ENCODE measurements at regions not wholly inside any gene's neighbourhood (a gene's known extent, or its start where the extent isn't known, plus 50 kb on each side); places are given as distances from the start of the nearest gene placed in this dataset.

- TF ChIP-seq, protein P1, sequence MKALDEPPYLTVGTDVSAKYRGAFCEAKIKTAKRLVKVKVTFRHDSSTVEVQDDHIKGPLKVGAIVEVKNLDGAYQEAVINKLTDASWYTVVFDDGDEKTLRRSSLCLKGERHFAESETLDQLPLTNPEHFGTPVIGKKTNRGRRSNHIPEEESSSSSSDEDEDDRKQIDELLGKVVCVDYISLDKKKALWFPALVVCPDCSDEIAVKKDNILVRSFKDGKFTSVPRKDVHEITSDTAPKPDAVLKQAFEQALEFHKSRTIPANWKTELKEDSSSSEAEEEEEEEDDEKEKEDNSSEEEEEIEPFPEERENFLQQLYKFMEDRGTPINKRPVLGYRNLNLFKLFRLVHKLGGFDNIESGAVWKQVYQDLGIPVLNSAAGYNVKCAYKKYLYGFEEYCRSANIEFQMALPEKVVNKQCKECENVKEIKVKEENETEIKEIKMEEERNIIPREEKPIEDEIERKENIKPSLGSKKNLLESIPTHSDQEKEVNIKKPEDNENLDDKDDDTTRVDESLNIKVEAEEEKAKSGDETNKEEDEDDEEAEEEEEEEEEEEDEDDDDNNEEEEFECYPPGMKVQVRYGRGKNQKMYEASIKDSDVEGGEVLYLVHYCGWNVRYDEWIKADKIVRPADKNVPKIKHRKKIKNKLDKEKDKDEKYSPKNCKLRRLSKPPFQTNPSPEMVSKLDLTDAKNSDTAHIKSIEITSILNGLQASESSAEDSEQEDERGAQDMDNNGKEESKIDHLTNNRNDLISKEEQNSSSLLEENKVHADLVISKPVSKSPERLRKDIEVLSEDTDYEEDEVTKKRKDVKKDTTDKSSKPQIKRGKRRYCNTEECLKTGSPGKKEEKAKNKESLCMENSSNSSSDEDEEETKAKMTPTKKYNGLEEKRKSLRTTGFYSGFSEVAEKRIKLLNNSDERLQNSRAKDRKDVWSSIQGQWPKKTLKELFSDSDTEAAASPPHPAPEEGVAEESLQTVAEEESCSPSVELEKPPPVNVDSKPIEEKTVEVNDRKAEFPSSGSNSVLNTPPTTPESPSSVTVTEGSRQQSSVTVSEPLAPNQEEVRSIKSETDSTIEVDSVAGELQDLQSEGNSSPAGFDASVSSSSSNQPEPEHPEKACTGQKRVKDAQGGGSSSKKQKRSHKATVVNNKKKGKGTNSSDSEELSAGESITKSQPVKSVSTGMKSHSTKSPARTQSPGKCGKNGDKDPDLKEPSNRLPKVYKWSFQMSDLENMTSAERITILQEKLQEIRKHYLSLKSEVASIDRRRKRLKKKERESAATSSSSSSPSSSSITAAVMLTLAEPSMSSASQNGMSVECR (CRISPR knock-in tag; IDR thresholded peaks at IDR 0.05; ENCODE audit: borderline replicate concordance): no peak
- TF ChIP-seq TCF7 (CRISPR knock-in tag; IDR thresholded peaks at IDR 0.05; ENCODE audit: low read depth) (no peak), E2F4 (CRISPR knock-in tag; IDR thresholded peaks at IDR 0.05; ENCODE audit: borderline replicate concordance, low read depth) (no peak), MXD4 (CRISPR knock-in tag; IDR thresholded peaks at IDR 0.05; ENCODE audit: borderline replicate concordance) (no peak), FOXK1 (CRISPR knock-in tag; IDR thresholded peaks at IDR 0.05) (no peak), ZNF121 (CRISPR knock-in tag; IDR thresholded peaks at IDR 0.05) (no peak), MYBL2 (CRISPR knock-in tag; IDR thresholded peaks at IDR 0.05) (no peak), TEAD1 (CRISPR knock-in tag; IDR thresholded peaks at IDR 0.05) (no peak), NR3C1 (CRISPR knock-in tag; conservative IDR thresholded peaks at IDR 0.05; ENCODE audit: low read depth) (no peak), EMX1 (CRISPR knock-in tag; IDR thresholded peaks at IDR 0.05) (no peak), PRRX2 (CRISPR knock-in tag; IDR thresholded peaks at IDR 0.05) (no peak)
- TF ChIP-seq, protein P2, sequence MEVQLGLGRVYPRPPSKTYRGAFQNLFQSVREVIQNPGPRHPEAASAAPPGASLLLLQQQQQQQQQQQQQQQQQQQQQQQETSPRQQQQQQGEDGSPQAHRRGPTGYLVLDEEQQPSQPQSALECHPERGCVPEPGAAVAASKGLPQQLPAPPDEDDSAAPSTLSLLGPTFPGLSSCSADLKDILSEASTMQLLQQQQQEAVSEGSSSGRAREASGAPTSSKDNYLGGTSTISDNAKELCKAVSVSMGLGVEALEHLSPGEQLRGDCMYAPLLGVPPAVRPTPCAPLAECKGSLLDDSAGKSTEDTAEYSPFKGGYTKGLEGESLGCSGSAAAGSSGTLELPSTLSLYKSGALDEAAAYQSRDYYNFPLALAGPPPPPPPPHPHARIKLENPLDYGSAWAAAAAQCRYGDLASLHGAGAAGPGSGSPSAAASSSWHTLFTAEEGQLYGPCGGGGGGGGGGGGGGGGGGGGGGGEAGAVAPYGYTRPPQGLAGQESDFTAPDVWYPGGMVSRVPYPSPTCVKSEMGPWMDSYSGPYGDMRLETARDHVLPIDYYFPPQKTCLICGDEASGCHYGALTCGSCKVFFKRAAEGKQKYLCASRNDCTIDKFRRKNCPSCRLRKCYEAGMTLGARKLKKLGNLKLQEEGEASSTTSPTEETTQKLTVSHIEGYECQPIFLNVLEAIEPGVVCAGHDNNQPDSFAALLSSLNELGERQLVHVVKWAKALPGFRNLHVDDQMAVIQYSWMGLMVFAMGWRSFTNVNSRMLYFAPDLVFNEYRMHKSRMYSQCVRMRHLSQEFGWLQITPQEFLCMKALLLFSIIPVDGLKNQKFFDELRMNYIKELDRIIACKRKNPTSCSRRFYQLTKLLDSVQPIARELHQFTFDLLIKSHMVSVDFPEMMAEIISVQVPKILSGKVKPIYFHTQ (CRISPR knock-in tag; IDR thresholded peaks at IDR 0.05): no peak
These were observed 121.0 kb downstream of the COPRS start (continued) for GRCh38 chr17:31738067-31738466.

- Mint-ChIP-seq H3K4me1 (peaks cover 7% of the 10 kb centered on the region), H3K4me3 (no peak overlapping the region), H3K27ac (no peak overlapping the region), H3K9me3 (peaks cover 2% of the 10 kb centered on the region), H3K27me3 (ENCODE audit: low read depth) (no peaks in the 10 kb centered on the region; the same call in 1 of the 2 replicates), H3K36me3 (0 out of 2 replicates have a peak, but pooled peaks cover 2% of the 10 kb centered on the region)
- ChIA-PET POLR2A (no interaction called here), CTCF (interaction anchor here (1.7 kb wide), 1 partner anchor 105 kb away, joined by 4 read pairs; no protein-coding TSS in a partner anchor)
- no peak for DNase-seq (ENCODE audit: low spot score)
- TF ChIP-seq IRF2 (CRISPR knock-in tag; IDR thresholded peaks at IDR 0.05; ENCODE audit: borderline replicate concordance, low read depth) (no peak), RORB (CRISPR knock-in tag; IDR thresholded peaks at IDR 0.05) (no peak), CREB1 (CRISPR knock-in tag; IDR thresholded peaks at IDR 0.05) (no peak), ATF2 (CRISPR knock-in tag; IDR thresholded peaks at IDR 0.05; ENCODE audit: borderline replicate concordance, low read depth) (no peak), NR3C1 (CRISPR knock-in tag; conservative IDR thresholded peaks at IDR 0.05; ENCODE audit: low read depth) (no peak), FOXJ3 (CRISPR knock-in tag; IDR thresholded peaks at IDR 0.05; ENCODE audit: borderline replicate concordance) (no peak), FOXK1 (CRISPR knock-in tag; IDR thresholded peaks at IDR 0.05) (no peak), ATF1 (CRISPR knock-in tag; IDR thresholded peaks at IDR 0.05) (no peak), ELF4 (CRISPR knock-in tag; IDR thresholded peaks at IDR 0.05; ENCODE audit: low read depth) (no peak)
- TF ChIP-seq, protein P3, sequence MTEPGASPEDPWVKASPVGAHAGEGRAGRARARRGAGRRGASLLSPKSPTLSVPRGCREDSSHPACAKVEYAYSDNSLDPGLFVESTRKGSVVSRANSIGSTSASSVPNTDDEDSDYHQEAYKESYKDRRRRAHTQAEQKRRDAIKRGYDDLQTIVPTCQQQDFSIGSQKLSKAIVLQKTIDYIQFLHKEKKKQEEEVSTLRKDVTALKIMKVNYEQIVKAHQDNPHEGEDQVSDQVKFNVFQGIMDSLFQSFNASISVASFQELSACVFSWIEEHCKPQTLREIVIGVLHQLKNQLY (CRISPR knock-in tag; IDR thresholded peaks at IDR 0.05): no peak
- TF ChIP-seq, protein P4, sequence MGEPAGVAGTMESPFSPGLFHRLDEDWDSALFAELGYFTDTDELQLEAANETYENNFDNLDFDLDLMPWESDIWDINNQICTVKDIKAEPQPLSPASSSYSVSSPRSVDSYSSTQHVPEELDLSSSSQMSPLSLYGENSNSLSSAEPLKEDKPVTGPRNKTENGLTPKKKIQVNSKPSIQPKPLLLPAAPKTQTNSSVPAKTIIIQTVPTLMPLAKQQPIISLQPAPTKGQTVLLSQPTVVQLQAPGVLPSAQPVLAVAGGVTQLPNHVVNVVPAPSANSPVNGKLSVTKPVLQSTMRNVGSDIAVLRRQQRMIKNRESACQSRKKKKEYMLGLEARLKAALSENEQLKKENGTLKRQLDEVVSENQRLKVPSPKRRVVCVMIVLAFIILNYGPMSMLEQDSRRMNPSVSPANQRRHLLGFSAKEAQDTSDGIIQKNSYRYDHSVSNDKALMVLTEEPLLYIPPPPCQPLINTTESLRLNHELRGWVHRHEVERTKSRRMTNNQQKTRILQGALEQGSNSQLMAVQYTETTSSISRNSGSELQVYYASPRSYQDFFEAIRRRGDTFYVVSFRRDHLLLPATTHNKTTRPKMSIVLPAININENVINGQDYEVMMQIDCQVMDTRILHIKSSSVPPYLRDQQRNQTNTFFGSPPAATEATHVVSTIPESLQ (CRISPR knock-in tag; IDR thresholded peaks at IDR 0.05): no peak
- TF ChIP-seq, protein P5, sequence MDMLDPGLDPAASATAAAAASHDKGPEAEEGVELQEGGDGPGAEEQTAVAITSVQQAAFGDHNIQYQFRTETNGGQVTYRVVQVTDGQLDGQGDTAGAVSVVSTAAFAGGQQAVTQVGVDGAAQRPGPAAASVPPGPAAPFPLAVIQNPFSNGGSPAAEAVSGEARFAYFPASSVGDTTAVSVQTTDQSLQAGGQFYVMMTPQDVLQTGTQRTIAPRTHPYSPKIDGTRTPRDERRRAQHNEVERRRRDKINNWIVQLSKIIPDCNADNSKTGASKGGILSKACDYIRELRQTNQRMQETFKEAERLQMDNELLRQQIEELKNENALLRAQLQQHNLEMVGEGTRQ (CRISPR knock-in tag; IDR thresholded peaks at IDR 0.05): no peak
- ATAC-seq: no peak
These were observed 122.0 kb downstream of the COPRS start for GRCh38 chr17:31736855-31737625.

All from WTC11 (cell line).